22Rv1 (cell line): ENCODE measurements at regions not wholly inside any gene's neighbourhood (a gene's known extent, or its start where the extent isn't known, plus 50 kb on each side); places are given as distances from the start of the nearest gene placed in this dataset.

Source experiments
- H3K27ac ChIP-seq: fragments of 450-650 bp; 2 replicates; pipeline ENCODE4 v1.5.1; 2017
- CTCF ChIP-seq: fragments of 450-650 bp; IDR thresholded peaks from 2 replicates; pipeline ENCODE4 v1.5.1; 2017; ENCODE audit warnings: mild to moderate bottlenecking
- ZFX ChIP-seq: fragments of 450-650 bp; IDR thresholded peaks from 2 replicates; pipeline ENCODE4 v1.6.1; 2017; ENCODE audit warnings: antibody characterized with exemption, borderline replicate concordance

GRCh38 chr2:120920454-120921148 is 184.9 kb downstream of the GLI2 start:
- TF ChIP-seq CTCF (no peak), ZFX (no peak)

GRCh38 chr2:120921457-120921856 is 185.8 kb downstream of the GLI2 start:
- H3K27ac ChIP-seq, result no peak overlapping the region
- TF ChIP-seq ZFX, result no peak
- TF ChIP-seq CTCF, result no peak

More at GRCh38 chr2:120920454-120921148, 184.9 kb downstream of the GLI2 start:
- H3K27ac ChIP-seq, result no peak overlapping the region

- TF ChIP-seq CTCF (no peak), ZFX (no peak)
- no peak overlapping the region for H3K27ac ChIP-seq
Observed at GRCh38 chr2:120922571-120923332, 187.1 kb downstream of the GLI2 start.

GRCh38 chr2:120923426-120923825 is 187.8 kb downstream of the GLI2 start:
- TF ChIP-seq ZFX, result no peak
- no peak for TF ChIP-seq CTCF

GRCh38 chr2:120924924-120925323 is 189.3 kb downstream of the GLI2 start:
- TF ChIP-seq ZFX, result no peak
- no peak for TF ChIP-seq CTCF
- no peak overlapping the region for H3K27ac ChIP-seq

More at GRCh38 chr2:120923426-120923825, 187.8 kb downstream of the GLI2 start:
- H3K27ac ChIP-seq, result no peak overlapping the region

- TF ChIP-seq ZFX (no peak), CTCF (no peak)
- no peak overlapping the region for H3K27ac ChIP-seq
Observed at GRCh38 chr2:120926463-120927264, 191.0 kb downstream of the GLI2 start.
